SH-SY5Y (cell line): ENCODE measurements at regions not wholly inside any gene's neighbourhood (a gene's known extent, or its start where the extent isn't known, plus 50 kb on each side); places are given as distances from the start of the nearest gene placed in this dataset.

Experiments
- GATA2 ChIP-seq: IDR thresholded peaks from 2 replicates; pipeline ENCODE4 v1.6.1; 2011; ENCODE audit warnings: mild to moderate bottlenecking, low read depth, low read length
- GATA3 ChIP-seq: IDR thresholded peaks from 2 replicates; pipeline ENCODE4 v1.6.1; 2011; ENCODE audit warnings: low read depth, mild to moderate bottlenecking, low read length, moderate library complexity

DNA sequence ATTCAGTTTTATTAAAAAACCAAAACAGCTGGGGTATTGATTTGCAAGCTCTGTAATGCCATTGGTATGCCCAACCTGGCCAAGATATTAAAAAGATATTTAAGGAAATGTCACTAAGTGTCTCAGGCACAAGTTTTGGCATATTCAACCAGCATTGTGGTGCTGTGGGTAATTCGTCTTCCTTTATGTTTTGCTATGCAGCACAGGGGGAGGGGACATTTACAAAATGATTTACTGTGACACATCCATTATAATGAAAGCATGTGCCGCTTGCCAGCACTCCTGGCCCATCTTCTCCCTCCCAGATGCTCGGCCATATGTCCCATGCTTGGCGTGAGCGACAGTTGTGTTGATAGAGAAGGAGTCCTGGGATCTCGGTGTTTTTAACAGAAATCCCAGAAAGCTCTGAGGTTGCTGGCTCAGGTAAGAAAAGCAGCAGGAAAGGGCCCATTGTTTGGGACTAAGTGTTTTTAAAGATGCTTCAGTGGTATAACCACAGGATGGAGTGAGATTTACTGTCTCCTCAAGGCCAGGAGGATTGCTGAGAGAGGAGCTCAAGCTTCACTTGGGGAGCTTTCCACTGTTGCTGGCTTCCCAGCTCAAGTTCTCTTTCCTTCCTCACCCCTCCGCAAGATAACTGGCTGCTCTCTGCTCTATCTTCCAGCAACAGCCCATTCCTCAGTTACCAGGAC, 158.2 kb upstream of the TSC22D2 start:
- no peak for TF ChIP-seq GATA2
- no peak for TF ChIP-seq GATA3
